ENCODE measurements at regions not wholly inside any gene's neighbourhood (a gene's known extent, or its start where the extent isn't known, plus 50 kb on each side); places are given as distances from the start of the nearest gene placed in this dataset.

DNA sequence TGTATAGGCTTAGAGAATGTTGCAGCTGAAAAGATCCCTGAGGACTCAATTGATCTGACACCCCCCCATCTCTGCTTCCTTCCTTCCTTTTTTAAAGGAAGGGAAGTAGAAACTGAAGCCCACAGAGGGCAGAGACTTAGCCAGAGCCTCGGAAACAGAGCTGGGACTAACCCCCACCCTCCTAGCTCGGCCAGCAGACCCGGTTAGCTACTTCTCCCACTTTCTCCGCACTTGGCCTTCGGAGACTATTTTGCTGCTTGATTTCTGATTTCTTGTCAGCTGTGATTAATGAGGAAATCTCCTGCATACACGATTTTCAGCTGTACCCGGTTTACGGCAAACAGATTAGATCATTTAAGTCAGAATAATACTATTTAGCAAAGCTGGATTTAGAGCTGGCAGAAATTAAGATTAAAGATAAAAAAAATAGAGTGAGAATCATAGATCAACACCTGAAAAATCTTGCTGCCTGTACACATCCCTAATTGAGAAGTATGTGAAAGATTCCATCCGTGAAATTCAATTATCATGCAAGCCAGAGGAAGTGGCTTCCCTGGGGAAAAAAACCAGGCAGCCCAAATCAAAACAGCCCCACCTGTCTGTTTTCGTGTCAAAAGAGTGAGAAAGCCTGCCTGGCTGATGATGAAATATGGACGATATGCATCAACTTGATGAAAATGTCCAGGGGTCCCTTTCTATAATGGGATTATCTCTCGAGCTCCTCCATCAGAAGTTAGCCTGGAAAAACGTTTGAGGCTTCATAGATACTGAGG lies 159.5 kb upstream of the SHB start:
- TF ChIP-seq, protein P1, sequence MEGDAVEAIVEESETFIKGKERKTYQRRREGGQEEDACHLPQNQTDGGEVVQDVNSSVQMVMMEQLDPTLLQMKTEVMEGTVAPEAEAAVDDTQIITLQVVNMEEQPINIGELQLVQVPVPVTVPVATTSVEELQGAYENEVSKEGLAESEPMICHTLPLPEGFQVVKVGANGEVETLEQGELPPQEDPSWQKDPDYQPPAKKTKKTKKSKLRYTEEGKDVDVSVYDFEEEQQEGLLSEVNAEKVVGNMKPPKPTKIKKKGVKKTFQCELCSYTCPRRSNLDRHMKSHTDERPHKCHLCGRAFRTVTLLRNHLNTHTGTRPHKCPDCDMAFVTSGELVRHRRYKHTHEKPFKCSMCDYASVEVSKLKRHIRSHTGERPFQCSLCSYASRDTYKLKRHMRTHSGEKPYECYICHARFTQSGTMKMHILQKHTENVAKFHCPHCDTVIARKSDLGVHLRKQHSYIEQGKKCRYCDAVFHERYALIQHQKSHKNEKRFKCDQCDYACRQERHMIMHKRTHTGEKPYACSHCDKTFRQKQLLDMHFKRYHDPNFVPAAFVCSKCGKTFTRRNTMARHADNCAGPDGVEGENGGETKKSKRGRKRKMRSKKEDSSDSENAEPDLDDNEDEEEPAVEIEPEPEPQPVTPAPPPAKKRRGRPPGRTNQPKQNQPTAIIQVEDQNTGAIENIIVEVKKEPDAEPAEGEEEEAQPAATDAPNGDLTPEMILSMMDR (conservative IDR thresholded peaks at IDR 0.05): no peak
- TF ChIP-seq ZFX (IDR thresholded peaks at IDR 0.05): no peak
